ENCODE measurements at regions not wholly inside any gene's neighbourhood (a gene's known extent, or its start where the extent isn't known, plus 50 kb on each side); places are given as distances from the start of the nearest gene placed in this dataset.

GRCh38 chr2:129436809-129437208, 542.7 kb upstream of the RAB6C start:
- TF ChIP-seq POLR2A (IDR thresholded peaks at IDR 0.05) (no peak), EP300 (IDR thresholded peaks at IDR 0.05) (no peak), CTCF (IDR thresholded peaks at IDR 0.05) (no peak)

Data from ovary (tissue), 3 donors.